Stomach (tissue), 4 donors: ENCODE measurements at regions not wholly inside any gene's neighbourhood (a gene's known extent, or its start where the extent isn't known, plus 50 kb on each side); places are given as distances from the start of the nearest gene placed in this dataset.

ENCODE experiments used
- EP300 ChIP-seq: sonication (generic); formaldehyde crosslinking; IDR thresholded peaks from one replicate; pipeline ENCODE4 v1.6.1; 2017; ENCODE audit warnings: antibody characterized with exemption
- POLR2A ChIP-seq, 4 donors: fragments of 450-650 bp; IDR thresholded peaks; one replicate each; pipeline ENCODE4 v1.6.1; 2016; ENCODE audit warnings: antibody characterized with exemption in 4 of 4, control low read depth in 2 of 4, mild to moderate bottlenecking in 1 of 4, moderate library complexity in 1 of 4
- POLR2AphosphoS5 ChIP-seq, 3 donors: sonication (generic); formaldehyde crosslinking; IDR thresholded peaks; one replicate each; pipeline ENCODE4 v1.6.1; 2016; ENCODE audit warnings: antibody characterized with exemption in 3 of 3
- TF ChIP-seq, protein P1 (sequence below), 7 experiments: fragments of 450-650 bp in 4 of 7; fragments of 200-600 bp in 3 of 7; sonication (generic) in 3 of 7; IDR thresholded peaks; one replicate each; pipeline ENCODE4 v1.5.1; 2016 to 2019; ENCODE audit warnings: antibody characterized with exemption in 7 of 7, control low read depth in 2 of 7, mild to moderate bottlenecking in 1 of 7

DNA sequence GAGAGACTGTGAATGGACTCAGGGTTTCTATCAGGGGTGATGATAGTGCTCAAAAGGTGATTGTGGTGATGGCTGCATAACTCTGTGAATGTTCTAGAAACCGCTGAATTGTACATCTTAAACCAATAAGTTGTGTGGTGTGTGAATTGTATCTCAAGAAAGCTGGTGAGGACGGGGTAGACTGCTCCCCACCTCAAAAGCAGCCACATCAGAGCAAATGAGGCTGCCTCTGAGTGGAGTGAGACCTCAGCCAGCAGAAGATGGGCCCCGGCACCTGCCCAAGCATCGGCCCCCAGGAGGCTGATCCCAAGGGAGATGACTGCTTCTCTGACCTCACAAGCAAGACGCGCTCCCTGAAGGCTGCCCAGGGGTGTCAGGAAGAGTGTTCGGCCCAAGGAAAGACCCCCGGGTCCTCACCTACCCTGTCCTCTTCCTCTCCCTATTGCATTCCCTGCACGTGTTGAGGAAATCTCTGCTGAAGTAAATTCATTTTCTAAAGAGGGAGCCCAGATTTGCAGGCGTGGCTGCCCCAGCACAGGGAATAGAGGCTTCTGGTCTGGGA, 279.3 kb upstream of the SHH start:
- TF ChIP-seq, protein P1, sequence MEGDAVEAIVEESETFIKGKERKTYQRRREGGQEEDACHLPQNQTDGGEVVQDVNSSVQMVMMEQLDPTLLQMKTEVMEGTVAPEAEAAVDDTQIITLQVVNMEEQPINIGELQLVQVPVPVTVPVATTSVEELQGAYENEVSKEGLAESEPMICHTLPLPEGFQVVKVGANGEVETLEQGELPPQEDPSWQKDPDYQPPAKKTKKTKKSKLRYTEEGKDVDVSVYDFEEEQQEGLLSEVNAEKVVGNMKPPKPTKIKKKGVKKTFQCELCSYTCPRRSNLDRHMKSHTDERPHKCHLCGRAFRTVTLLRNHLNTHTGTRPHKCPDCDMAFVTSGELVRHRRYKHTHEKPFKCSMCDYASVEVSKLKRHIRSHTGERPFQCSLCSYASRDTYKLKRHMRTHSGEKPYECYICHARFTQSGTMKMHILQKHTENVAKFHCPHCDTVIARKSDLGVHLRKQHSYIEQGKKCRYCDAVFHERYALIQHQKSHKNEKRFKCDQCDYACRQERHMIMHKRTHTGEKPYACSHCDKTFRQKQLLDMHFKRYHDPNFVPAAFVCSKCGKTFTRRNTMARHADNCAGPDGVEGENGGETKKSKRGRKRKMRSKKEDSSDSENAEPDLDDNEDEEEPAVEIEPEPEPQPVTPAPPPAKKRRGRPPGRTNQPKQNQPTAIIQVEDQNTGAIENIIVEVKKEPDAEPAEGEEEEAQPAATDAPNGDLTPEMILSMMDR (IDR thresholded peaks at IDR 0.05) = no peak
- no peak for TF ChIP-seq POLR2AphosphoS5 (IDR thresholded peaks at IDR 0.05)
- TF ChIP-seq EP300 = no peak
- TF ChIP-seq POLR2A (IDR thresholded peaks at IDR 0.05) = no peak
